ENCODE measurements at regions not wholly inside any gene's neighbourhood (a gene's known extent, or its start where the extent isn't known, plus 50 kb on each side); places are given as distances from the start of the nearest gene placed in this dataset.

DNA sequence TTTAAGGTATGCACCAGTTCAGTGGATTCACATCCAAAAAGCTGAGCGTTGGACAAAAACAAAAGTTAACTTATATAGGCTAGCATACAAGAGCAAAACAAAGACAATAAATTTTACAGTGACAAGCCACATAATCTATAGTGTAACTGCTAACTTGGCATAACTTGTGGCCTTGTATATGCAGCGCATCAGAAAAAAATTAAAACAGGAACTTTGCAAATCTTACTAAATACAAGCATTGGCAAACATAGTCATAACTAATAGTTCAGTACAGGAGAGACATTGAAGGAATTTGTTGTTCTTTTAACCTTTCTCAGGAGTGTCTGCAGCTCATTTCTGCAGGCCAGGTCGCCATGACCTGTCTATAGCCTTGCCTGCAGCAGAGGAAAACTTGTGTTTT lies 54.6 kb downstream of the OR10H4 start:
- Histone ChIP-seq H3K9ac (ENCODE audit: low read length) (no peak overlapping the region), H4K20me1 (ENCODE audit: low read depth, low read length) (no peaks in the 10 kb centered on the region), H3K9me2 (replicated peaks; ENCODE audit: insufficient read depth, low read length) (no peaks in the 10 kb centered on the region), H3K4me2 (ENCODE audit: low read depth, low read length, poor library complexity, severe bottlenecking) (no peak overlapping the region), H3K4me3 (ENCODE audit: insufficient read depth, low read length, poor library complexity, severe bottlenecking) (no peak overlapping the region), H3F3A (ENCODE audit: insufficient read depth) (no peaks in the 10 kb centered on the region), H3K9me3 (ENCODE audit: insufficient read depth, low read length) (no peaks in the 10 kb centered on the region), H3K36me3 (ENCODE audit: low read length) (no peaks in the 10 kb centered on the region), H3K79me2 (ENCODE audit: insufficient read depth, low read length) (no peaks in the 10 kb centered on the region), H3K27ac (ENCODE audit: low read depth, low read length) (no peak overlapping the region), H3K27me3 (ENCODE audit: low read length) (no peaks in the 10 kb centered on the region), H2AFZ (ENCODE audit: low read depth, low read length, severe bottlenecking) (no peak overlapping the region)
- TF ChIP-seq EZH2phosphoT487 (conservative IDR thresholded peaks at IDR 0.05; ENCODE audit: low read length), result no peak
- TF ChIP-seq, protein P1, sequence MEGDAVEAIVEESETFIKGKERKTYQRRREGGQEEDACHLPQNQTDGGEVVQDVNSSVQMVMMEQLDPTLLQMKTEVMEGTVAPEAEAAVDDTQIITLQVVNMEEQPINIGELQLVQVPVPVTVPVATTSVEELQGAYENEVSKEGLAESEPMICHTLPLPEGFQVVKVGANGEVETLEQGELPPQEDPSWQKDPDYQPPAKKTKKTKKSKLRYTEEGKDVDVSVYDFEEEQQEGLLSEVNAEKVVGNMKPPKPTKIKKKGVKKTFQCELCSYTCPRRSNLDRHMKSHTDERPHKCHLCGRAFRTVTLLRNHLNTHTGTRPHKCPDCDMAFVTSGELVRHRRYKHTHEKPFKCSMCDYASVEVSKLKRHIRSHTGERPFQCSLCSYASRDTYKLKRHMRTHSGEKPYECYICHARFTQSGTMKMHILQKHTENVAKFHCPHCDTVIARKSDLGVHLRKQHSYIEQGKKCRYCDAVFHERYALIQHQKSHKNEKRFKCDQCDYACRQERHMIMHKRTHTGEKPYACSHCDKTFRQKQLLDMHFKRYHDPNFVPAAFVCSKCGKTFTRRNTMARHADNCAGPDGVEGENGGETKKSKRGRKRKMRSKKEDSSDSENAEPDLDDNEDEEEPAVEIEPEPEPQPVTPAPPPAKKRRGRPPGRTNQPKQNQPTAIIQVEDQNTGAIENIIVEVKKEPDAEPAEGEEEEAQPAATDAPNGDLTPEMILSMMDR (IDR thresholded peaks at IDR 0.05; ENCODE audit: insufficient read depth, low read length, poor library complexity, severe bottlenecking), result no peak

DNA sequence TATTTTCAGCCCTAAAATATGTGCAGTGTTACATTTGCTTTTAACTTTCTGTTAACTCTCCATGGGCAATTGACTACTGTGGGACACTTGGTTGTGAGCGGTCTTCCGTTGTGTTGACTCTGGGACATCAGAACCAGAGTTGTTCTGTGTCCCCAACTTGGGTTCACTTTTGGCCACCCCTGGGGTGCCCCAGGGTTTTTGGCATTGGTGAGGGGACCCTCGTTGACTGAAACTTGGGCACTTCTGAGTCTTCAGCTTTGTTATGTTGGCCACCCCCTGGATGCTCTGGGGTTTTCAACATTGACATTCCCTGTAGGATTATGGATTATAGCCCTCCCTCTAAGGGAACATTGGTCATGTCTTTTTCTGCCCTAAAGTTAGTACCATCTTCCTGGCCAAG lies 57.1 kb downstream of the OR10H4 start:
- no peaks in the 10 kb centered on the region for H3K79me2 ChIP-seq (ENCODE audit: insufficient read depth, low read length)
- no peaks in the 10 kb centered on the region for H4K20me1 ChIP-seq (ENCODE audit: low read depth, low read length)
- TF ChIP-seq, protein P1 (IDR thresholded peaks at IDR 0.05; ENCODE audit: insufficient read depth, low read length, poor library complexity, severe bottlenecking), result no peak
- no peak for TF ChIP-seq EZH2phosphoT487 (conservative IDR thresholded peaks at IDR 0.05; ENCODE audit: low read length)
- H3F3A ChIP-seq (ENCODE audit: insufficient read depth), result no peaks in the 10 kb centered on the region
- no peaks in the 10 kb centered on the region for H3K9me3 ChIP-seq (ENCODE audit: insufficient read depth, low read length)
- no peaks in the 10 kb centered on the region for H3K9me2 ChIP-seq (replicated peaks; ENCODE audit: insufficient read depth, low read length)
- no peaks in the 10 kb centered on the region for H3K36me3 ChIP-seq (ENCODE audit: low read length)
- H3K27ac ChIP-seq (ENCODE audit: low read depth, low read length), result no peak overlapping the region
- H2AFZ ChIP-seq (ENCODE audit: low read depth, low read length, severe bottlenecking), result no peak overlapping the region
- H3K9ac ChIP-seq (ENCODE audit: low read length), result no peak overlapping the region
- H3K4me2 ChIP-seq (ENCODE audit: low read depth, low read length, poor library complexity, severe bottlenecking), result no peak overlapping the region
- no peaks in the 10 kb centered on the region for H3K27me3 ChIP-seq (ENCODE audit: low read length)
- no peak overlapping the region for H3K4me3 ChIP-seq (ENCODE audit: insufficient read depth, low read length, poor library complexity, severe bottlenecking)

DNA sequence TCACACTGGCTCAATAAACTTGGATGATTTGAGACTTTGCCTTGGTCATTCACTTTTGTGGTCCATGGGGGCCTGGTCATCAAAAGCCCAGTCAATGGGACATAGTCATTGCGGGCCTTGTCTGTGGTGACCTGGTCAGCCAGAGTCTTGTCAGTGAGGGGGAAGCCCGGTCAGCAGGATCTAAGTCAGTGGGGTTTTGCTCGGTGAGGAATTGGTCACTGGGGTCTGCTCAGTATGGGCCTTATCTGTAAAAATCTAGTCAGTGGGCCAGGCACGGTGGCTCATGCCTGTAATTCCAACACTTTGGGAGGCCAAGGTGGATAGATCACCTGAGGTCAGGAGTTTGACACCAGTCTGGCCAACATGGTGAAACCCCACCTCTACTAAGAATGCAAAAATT lies 63.7 kb upstream of the TPM4 start:
- no peaks in the 10 kb centered on the region for H3K79me2 ChIP-seq (ENCODE audit: insufficient read depth, low read length)
- no peak overlapping the region for H3K9ac ChIP-seq (ENCODE audit: low read length)
- no peak overlapping the region for H2AFZ ChIP-seq (ENCODE audit: low read depth, low read length, severe bottlenecking)
- H3K27me3 ChIP-seq (ENCODE audit: low read length), result no peaks in the 10 kb centered on the region
- no peaks in the 10 kb centered on the region for H3F3A ChIP-seq (ENCODE audit: insufficient read depth)
- H4K20me1 ChIP-seq (ENCODE audit: low read depth, low read length), result no peaks in the 10 kb centered on the region
- H3K9me3 ChIP-seq (ENCODE audit: insufficient read depth, low read length), result no peaks in the 10 kb centered on the region
- H3K9me2 ChIP-seq (replicated peaks; ENCODE audit: insufficient read depth, low read length), result no peaks in the 10 kb centered on the region
- no peak for TF ChIP-seq EZH2phosphoT487 (conservative IDR thresholded peaks at IDR 0.05; ENCODE audit: low read length)
- TF ChIP-seq, protein P1 (IDR thresholded peaks at IDR 0.05; ENCODE audit: insufficient read depth, low read length, poor library complexity, severe bottlenecking), result no peak
- no peaks in the 10 kb centered on the region for H3K36me3 ChIP-seq (ENCODE audit: low read length)
- no peak overlapping the region for H3K4me3 ChIP-seq (ENCODE audit: insufficient read depth, low read length, poor library complexity, severe bottlenecking)
- H3K27ac ChIP-seq (ENCODE audit: low read depth, low read length), result no peak overlapping the region
- H3K4me2 ChIP-seq (ENCODE audit: low read depth, low read length, poor library complexity, severe bottlenecking), result no peak overlapping the region

Data from SU-DHL-6 (cell line).